HEK293T (cell line): ENCODE measurements at regions not wholly inside any gene's neighbourhood (a gene's known extent, or its start where the extent isn't known, plus 50 kb on each side); places are given as distances from the start of the nearest gene placed in this dataset.

Experiments used
- CTCF ChIA-PET: fragments of 350-600 bp; formaldehyde crosslinking; extraction: SDS; loops from one replicate; lab custom pipeline; 2021; ENCODE audit warnings: antibody characterized with exemption, inconsistent platforms; lab: Yijun Ruan, JAX
- POLR2A ChIA-PET: fragments of 350-600 bp; formaldehyde crosslinking; extraction: SDS; loops from one replicate; lab custom pipeline; 2020; ENCODE audit warnings: antibody characterized with exemption, inconsistent platforms; lab: Yijun Ruan, JAX
- DNase-seq: peaks from one replicate; pipeline ENCODE4 v3.0.0; 2012; ENCODE audit warnings: mixed read lengths; ENCODE audit errors: extremely low spot score
- ARNT ChIP-seq: fragments of 450-650 bp; IDR thresholded peaks from 2 replicates; pipeline ENCODE4 v1.6.1; 2017; ENCODE audit warnings: mild to moderate bottlenecking
- BHLHE40 ChIP-seq: fragments of 450-650 bp; IDR thresholded peaks from 2 replicates; pipeline ENCODE4 v1.6.1; 2016; ENCODE audit warnings: mild to moderate bottlenecking, moderate library complexity, borderline replicate concordance
- CTBP1 ChIP-seq: fragments of 450-650 bp; IDR thresholded peaks from 2 replicates; pipeline ENCODE4 v1.6.1; 2016; ENCODE audit warnings: borderline replicate concordance
- ELF4 ChIP-seq: fragments of 450-650 bp; IDR thresholded peaks from 2 replicates; pipeline ENCODE4 v1.6.1; 2017; ENCODE audit warnings: antibody characterized with exemption
- FOXA1 ChIP-seq: fragments of 450-650 bp; IDR thresholded peaks from 2 replicates; pipeline ENCODE4 v1.6.1; 2016; ENCODE audit warnings: mild to moderate bottlenecking
- FOXK2 ChIP-seq: fragments of 450-650 bp; IDR thresholded peaks from 2 replicates; pipeline ENCODE4 v1.6.1; 2016; ENCODE audit warnings: mild to moderate bottlenecking
- FOXM1 ChIP-seq: fragments of 450-650 bp; IDR thresholded peaks from 2 replicates; pipeline ENCODE4 v1.6.1; 2017; ENCODE audit warnings: mild to moderate bottlenecking, borderline replicate concordance
- HDGF ChIP-seq: fragments of 450-650 bp; IDR thresholded peaks from 2 replicates; pipeline ENCODE4 v1.6.1; 2017; ENCODE audit warnings: antibody characterized with exemption, borderline replicate concordance
- L3MBTL2 ChIP-seq: fragments of 450-650 bp; conservative IDR thresholded peaks from 2 replicates; pipeline ENCODE4 v1.6.1; 2016; ENCODE audit warnings: mild to moderate bottlenecking
- LEF1 ChIP-seq: fragments of 450-650 bp; IDR thresholded peaks from 2 replicates; pipeline ENCODE4 v1.6.1; 2017; ENCODE audit warnings: mild to moderate bottlenecking, borderline replicate concordance
- NFRKB ChIP-seq: fragments of 450-650 bp; IDR thresholded peaks from 2 replicates; pipeline ENCODE4 v1.6.1; 2016; ENCODE audit warnings: mild to moderate bottlenecking, moderate library complexity
- PKNOX1 ChIP-seq: fragments of 450-650 bp; IDR thresholded peaks from 2 replicates; pipeline ENCODE4 v1.6.1; 2016
- SP1 ChIP-seq: fragments of 450-650 bp; IDR thresholded peaks from 2 replicates; pipeline ENCODE4 v1.6.1; 2017
- SUZ12 ChIP-seq: fragments of 450-650 bp; IDR thresholded peaks from 2 replicates; pipeline ENCODE4 v1.6.1; 2016; ENCODE audit warnings: mild to moderate bottlenecking
- TARDBP ChIP-seq: fragments of 450-650 bp; IDR thresholded peaks from 2 replicates; pipeline ENCODE4 v1.6.1; 2016
- ZNF384 ChIP-seq: fragments of 450-650 bp; IDR thresholded peaks from 2 replicates; pipeline ENCODE4 v1.6.1; 2016

DNA sequence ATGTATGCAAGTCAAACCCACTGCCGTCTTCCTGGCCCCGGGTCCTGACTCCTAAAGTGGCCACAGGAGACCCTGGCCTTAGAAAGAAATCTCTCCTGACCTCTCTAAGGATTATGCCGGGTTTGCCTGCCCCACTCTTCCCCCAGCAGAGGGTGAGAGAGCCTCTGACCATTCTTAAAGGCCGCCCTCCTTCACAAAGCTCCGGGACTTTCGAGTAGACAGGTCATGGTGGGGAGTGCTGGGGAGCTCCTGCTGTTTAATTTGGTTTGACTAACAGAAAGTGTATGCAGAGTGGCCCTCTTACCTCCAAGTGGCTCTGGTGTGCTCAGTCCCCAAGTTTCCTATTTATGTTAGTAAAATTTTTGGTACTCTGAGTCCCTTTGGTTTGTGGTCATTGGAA, 111.8 kb downstream of the LRRC70 start:
- CTCF ChIA-PET = no interaction called here
- DNase-seq = no peak
- POLR2A ChIA-PET = no interaction called here
- TF ChIP-seq LEF1 (no peak), PKNOX1 (no peak), TARDBP (no peak), FOXK2 (no peak), CTBP1 (no peak), ELF4 (no peak), SP1 (no peak), FOXA1 (no peak), L3MBTL2 (no peak), FOXM1 (no peak), ARNT (no peak), HDGF (no peak), SUZ12 (no peak), NFRKB (no peak), ZNF384 (no peak)

DNA sequence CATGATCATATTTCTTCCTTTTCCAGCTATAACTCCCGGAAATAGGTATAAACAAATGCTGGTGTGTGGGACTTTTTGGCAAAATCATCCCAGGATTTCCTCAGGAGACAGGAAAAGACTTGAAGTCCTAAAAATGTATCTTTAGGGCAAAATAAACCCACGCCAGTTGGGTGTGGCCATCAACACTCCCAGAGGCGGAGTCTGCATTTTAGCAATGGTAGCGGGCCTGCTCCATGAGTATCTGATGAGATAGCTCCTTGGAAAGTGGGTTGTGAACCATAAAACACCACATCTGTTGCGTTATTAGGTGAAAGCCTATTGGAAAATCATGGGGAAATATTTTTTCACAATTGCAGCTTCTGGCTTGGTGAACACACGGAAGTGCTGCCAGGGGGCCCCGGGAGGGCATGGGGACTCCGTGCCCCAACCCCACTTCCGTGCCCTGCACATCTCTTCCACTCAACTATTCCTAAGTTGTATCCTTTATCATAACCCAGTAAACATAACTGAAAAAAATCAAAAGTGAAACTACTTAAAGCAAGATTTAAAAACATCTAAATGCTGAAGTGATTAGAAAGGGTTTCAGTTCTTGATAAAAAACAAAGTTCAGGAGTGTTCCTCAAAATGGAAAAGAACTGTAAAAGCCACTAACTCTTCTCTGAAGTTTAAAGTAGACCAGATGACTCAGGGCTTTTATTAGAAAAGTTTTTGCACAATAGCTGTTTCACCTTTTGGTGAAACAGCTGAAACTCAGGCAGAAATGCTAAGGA, 111.2 kb downstream of the LRRC70 start:
- no peak for DNase-seq
- CTCF ChIA-PET = no interaction called here
- TF ChIP-seq FOXA1 (no peak), L3MBTL2 (no peak)
- POLR2A ChIA-PET = no interaction called here

DNA sequence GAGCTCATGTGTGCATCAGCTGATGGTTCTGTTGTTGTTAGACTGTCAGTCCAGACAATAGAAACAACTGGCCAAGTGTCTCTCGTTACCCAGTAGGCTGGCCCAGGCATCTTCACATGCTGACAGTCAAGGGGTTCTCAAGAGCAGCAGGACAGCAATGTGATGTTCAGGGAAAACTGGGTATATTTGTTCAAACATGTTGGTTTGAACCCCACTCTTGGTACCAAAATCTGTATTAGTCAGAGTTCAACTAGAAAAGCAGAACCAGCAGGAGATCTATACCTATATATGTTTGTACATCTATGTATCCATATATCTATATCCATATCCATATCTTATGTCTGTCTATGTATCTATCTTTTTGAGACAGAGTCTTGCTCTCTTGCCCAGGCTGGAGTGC, 108.1 kb downstream of the LRRC70 start:
- TF ChIP-seq CTBP1 (no peak), HDGF (no peak), ELF4 (no peak), SUZ12 (no peak), LEF1 (no peak), SP1 (no peak), PKNOX1 (no peak), TARDBP (no peak), NFRKB (no peak), ZNF384 (no peak), L3MBTL2 (no peak), FOXM1 (no peak), FOXA1 (no peak), FOXK2 (no peak), ARNT (no peak), BHLHE40 (no peak)
- ChIA-PET CTCF (no interaction called here), POLR2A (no interaction called here)
- DNase-seq = no peak

GRCh38 chr5:62685221-62685620, 106.6 kb downstream of the LRRC70 start:
- TF ChIP-seq NFRKB (no peak), ARNT (no peak), L3MBTL2 (no peak), FOXM1 (no peak), CTBP1 (no peak), HDGF (no peak), ZNF384 (no peak), FOXA1 (no peak), FOXK2 (no peak), SP1 (no peak), ELF4 (no peak), PKNOX1 (no peak), LEF1 (no peak), SUZ12 (no peak)
- CTCF ChIA-PET = no interaction called here
- POLR2A ChIA-PET = no interaction called here
- DNase-seq = no peak

DNA sequence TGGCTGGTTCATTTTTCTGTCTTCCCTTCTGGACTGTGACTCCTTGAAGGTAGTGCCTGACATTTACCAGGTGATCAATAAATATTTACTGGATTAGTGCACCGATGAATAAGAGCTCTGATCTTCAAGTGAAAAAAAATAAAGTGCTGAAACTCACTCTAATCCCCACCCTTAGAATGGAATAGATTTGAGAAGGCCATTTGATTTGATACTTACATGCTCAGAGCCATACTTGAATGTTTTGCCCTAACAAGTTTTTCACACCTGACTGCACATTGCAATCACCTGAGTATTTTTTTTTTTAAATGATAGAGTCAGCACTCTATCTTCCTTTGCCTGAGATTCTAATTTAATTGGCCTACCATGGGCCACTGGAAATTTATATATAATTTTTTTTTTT, 105.7 kb downstream of the LRRC70 start:
- POLR2A ChIA-PET = interaction anchor here (1.1 kb wide), 1 partner anchor 9 kb away, joined by 3 read pairs; no protein-coding TSS in a partner anchor
- TF ChIP-seq ARNT (no peak), SUZ12 (no peak), SP1 (no peak), PKNOX1 (no peak), ZNF384 (no peak), FOXA1 (no peak), BHLHE40 (no peak), TARDBP (no peak), CTBP1 (no peak), L3MBTL2 (no peak), LEF1 (no peak), NFRKB (no peak)
- CTCF ChIA-PET = no interaction called here
- no peak for DNase-seq
